Prostate gland (tissue), 2 donors: ENCODE measurements at regions not wholly inside any gene's neighbourhood (a gene's known extent, or its start where the extent isn't known, plus 50 kb on each side); places are given as distances from the start of the nearest gene placed in this dataset.

Experiments
- POLR2A ChIP-seq: fragments of 450-650 bp; IDR thresholded peaks from one replicate; pipeline ENCODE4 v1.6.1; 2016; ENCODE audit warnings: antibody characterized with exemption, mild to moderate bottlenecking
- POLR2AphosphoS5 ChIP-seq: sonication (generic); formaldehyde crosslinking; IDR thresholded peaks from one replicate; pipeline ENCODE4 v1.6.1; 2017; ENCODE audit warnings: antibody characterized with exemption
- TF ChIP-seq, protein P1 (sequence below), 4 experiments: fragments of 200-600 bp in 2 of 4; fragments of 450-650 bp in 2 of 4; sonication (generic) in 2 of 4; IDR thresholded peaks; 1 replicate in 3 of 4; 2 replicates in 1 of 4; pipeline ENCODE4 v1.5.1; 2016 to 2019; ENCODE audit warnings: antibody characterized with exemption in 4 of 4, mild to moderate bottlenecking in 2 of 4, moderate library complexity in 2 of 4

DNA sequence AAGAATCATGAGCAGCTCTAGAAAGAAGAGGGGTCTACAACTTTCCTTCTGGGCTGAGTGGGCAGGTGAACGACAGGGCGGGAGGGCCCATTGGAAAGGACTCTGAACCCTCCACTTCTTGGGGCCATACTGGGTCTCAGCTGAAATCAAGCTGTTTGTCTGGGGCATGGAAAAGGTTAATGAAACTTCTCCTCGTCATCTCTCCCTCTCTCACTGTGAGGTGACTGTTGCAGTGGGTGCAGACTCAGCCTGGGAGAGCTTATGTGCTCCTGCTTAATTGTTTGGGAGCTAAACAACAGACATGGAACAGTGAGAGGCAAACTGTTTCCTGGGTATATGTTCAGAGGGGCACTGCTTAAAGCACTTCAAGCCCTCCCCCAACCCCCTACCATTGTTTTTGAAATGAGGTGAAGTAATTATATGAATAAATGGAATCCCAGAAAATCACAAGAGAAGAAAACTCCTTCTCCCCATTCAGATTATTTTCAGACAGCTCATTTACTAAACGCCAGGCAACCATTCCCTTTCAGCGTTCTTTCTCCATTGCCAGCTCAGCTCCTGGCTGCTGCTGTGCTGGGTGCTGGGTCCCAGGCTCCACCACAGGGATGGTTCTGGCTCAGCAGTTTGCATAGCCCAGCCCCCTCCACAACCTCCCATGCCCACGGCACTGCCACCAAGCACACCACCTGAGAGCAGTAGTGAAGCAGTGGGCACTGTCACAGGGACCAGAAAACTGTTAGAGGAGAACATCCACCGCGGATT is 444.9 kb upstream of the TBL1XR1 start:
- TF ChIP-seq, protein P1, sequence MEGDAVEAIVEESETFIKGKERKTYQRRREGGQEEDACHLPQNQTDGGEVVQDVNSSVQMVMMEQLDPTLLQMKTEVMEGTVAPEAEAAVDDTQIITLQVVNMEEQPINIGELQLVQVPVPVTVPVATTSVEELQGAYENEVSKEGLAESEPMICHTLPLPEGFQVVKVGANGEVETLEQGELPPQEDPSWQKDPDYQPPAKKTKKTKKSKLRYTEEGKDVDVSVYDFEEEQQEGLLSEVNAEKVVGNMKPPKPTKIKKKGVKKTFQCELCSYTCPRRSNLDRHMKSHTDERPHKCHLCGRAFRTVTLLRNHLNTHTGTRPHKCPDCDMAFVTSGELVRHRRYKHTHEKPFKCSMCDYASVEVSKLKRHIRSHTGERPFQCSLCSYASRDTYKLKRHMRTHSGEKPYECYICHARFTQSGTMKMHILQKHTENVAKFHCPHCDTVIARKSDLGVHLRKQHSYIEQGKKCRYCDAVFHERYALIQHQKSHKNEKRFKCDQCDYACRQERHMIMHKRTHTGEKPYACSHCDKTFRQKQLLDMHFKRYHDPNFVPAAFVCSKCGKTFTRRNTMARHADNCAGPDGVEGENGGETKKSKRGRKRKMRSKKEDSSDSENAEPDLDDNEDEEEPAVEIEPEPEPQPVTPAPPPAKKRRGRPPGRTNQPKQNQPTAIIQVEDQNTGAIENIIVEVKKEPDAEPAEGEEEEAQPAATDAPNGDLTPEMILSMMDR (IDR thresholded peaks at IDR 0.05) = no peak
- TF ChIP-seq POLR2AphosphoS5 (no peak), POLR2A (no peak)
